GM12872 (cell line): ENCODE measurements at regions not wholly inside any gene's neighbourhood (a gene's known extent, or its start where the extent isn't known, plus 50 kb on each side); places are given as distances from the start of the nearest gene placed in this dataset.

Experiments
- TF ChIP-seq, protein P1 (sequence below): IDR thresholded peaks from 3 replicates; pipeline ENCODE4 v1.5.1; 2011; ENCODE audit warnings: low read depth, mild to moderate bottlenecking, low read length, moderate library complexity; ENCODE audit not compliant: insufficient read depth

DNA sequence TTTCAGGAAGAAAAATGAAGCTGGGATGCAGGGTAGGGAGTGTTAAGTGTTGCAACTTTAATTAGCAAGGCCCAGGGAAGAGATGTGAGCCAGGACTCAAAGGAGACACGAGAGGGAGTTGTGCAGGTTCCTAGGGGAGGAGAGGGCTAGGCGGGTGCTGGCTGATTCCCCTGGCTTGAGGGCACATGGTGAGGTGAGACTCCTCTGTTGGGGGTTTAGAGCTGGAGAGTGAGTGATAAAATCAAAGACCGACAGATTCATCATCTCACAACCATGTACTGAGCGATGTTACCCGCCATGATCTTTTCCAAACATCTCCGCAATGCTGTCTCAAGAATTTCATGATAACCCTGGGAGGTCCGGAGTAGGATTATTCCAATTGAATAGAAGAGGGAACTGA lies 161.8 kb upstream of the CSF3R start:
- TF ChIP-seq, protein P1, sequence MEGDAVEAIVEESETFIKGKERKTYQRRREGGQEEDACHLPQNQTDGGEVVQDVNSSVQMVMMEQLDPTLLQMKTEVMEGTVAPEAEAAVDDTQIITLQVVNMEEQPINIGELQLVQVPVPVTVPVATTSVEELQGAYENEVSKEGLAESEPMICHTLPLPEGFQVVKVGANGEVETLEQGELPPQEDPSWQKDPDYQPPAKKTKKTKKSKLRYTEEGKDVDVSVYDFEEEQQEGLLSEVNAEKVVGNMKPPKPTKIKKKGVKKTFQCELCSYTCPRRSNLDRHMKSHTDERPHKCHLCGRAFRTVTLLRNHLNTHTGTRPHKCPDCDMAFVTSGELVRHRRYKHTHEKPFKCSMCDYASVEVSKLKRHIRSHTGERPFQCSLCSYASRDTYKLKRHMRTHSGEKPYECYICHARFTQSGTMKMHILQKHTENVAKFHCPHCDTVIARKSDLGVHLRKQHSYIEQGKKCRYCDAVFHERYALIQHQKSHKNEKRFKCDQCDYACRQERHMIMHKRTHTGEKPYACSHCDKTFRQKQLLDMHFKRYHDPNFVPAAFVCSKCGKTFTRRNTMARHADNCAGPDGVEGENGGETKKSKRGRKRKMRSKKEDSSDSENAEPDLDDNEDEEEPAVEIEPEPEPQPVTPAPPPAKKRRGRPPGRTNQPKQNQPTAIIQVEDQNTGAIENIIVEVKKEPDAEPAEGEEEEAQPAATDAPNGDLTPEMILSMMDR, result no peak

DNA sequence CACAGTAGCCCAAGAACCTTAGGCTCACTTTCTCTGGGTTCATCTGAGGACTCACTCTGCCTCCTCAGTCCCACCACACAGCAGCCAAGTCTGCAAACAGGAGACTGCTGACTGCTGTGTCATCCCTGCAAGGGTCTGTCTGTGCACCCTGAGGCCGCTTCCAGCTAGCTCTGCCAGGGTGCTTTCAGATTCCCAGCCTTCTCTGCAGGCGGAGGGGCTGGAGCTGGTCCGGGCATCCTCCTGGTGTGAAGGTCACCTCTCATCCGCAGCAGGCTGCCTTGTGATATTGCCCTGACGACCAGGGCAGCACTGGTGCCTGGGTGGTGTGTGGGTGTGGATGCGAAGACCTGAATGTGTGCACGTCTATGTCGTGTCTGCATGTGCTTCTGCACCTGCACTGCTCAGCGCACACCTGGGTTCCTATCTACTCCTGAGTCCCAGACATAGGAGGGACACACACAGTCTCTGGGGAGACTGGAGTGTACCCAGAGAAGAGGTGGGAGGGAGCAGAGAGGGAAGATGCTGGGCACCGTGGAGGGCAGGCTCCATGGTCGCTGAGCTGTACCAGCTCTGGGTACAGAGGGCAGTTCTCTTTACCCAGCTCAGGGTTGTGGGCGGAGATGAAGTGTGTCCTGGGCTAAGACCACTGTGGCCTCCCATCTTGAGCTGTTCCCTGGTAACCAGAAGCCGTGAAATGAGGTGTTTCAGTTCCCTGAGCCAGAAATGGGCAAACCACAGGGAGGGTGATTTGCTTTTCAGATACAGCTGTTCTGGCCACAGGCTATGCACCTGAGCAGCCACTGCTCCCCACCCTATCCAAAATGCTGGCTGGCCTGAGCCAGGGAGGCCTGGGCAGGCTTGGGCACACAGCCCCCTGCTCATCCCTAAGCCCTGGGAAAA lies 160.9 kb upstream of the CSF3R start:
- TF ChIP-seq, protein P1, result no peak

DNA sequence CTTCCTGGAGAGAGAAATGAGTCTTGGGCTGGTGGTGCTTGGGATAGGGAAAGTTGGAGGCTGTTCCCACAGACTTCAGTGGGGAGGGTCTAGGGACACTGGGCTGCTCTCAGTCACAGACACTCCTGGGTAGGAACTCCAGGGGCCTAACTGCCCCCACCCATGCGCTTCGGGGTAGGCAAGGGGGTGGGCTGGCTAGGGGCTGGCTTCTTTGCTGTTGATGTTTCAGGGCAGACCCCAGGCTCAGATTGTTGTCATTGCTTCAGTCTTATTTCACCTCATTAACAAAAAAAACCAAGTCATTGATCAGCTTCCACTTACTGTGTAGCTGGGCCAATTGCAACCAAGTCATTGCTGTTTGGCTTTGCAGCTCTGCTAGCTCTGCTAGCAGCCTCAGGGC lies 160.1 kb upstream of the CSF3R start:
- TF ChIP-seq, protein P1, result no peak

DNA sequence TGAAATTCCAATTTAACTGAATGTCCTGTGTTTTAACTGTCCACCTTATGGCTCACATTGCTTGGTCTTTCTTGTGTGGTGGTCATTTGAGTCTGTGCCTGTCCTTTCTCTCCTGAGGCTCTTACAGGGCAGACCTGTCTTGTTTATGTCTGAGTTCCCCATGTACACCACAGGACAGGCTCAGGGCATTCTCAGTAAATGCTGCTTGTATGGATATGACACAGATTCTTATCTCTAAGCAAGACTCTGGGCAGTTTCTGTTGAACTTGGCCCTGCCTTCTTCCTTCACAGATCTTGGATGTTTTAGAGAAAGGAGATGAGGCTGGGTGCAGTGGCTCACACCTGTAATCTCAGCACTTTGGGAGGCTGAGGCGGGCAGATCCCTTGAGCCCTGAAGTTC lies 159.1 kb upstream of the CSF3R start:
- TF ChIP-seq, protein P1, result no peak

DNA sequence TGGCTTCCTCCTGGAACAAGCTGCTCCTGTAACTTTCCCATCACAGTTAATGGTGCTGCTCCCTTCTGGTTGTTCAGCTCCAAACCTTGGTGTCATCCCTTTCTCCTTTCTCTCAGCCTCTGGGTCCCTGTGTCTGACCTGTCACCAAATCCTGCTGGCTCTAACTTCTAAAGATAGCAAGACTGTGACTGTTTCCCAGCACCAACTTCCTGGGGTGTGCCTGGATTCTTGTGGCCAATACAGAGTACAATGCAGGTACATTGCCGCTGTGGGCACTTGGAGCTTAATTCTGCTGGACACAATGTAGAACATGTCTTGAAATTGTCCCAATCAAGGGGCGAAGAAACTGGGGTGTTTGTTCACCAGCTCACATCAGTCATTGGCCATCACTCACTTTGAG lies 156.7 kb upstream of the CSF3R start:
- TF ChIP-seq, protein P1, result no peak

DNA sequence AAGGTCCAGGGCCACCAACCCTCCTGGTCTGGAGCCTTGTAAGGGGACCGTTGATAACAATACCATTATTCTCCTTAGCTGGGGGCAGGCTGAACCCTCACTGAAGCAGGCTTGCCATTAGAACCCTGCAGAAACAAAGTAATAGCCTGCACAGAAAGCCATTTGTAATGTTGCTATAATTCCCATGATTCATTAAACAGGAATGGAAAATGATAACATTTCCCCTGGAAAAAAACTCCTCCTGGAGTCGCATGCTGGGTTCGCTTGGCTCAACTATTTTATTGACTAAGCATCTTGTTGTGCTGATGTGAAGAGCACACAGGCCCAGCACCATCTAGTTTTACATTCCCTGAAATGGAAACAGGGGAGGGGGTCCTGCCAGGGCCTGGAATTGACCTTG lies 155.6 kb upstream of the CSF3R start:
- TF ChIP-seq, protein P1, result no peak

DNA sequence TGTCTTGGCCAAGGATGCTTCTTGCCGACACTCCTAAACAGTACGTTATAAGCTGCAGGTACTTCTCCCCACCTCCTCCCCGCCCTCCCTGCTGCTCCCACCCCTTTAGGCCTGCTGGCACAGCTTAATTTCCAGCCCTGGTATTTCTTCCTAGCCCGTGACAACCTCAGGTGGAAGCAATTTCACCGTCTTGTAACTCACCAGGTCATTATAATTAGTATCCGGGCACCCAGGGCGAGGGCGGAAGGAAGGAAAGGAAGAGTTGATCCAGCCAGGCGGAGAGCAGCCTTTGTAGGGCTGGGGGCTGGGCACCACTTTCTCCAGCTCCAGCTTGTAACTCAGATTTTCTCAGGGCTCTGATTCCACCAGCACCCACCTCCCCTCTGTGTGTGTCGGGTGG lies 153.5 kb upstream of the CSF3R start:
- TF ChIP-seq, protein P1, result no peak

DNA sequence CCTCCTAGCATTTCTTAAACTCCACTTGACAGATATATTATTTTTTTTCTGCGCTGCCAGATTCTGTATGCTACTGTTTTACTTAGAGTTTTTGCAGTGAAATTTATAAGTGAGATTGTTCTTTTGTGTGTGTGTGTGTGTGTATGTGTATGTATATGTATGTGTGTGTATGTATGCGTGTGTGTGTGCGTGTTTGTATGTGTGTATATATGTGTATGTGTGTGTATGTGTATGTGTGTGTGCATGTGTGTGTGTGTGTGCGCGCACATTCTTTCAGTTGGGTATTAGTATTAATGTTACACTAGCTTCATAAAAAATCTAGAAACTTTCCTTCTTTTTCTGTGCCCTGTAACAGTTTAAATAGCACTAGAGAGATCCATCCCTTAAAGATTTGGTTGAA lies 152.6 kb upstream of the CSF3R start:
- TF ChIP-seq, protein P1, result no peak
